Transverse colon (tissue), 4 donors: ENCODE measurements at regions not wholly inside any gene's neighbourhood (a gene's known extent, or its start where the extent isn't known, plus 50 kb on each side); places are given as distances from the start of the nearest gene placed in this dataset.

Experiments
- CTCF ChIP-seq, 5 experiments: fragments of 200-600 bp in 3 of 5; fragments of 450-650 bp in 2 of 5; sonication (generic) in 3 of 5; IDR thresholded peaks; 1 replicate in 2 of 5; 2 replicates in 3 of 5; pipeline ENCODE4 v1.5.1; 2016 to 2017; ENCODE audit warnings: antibody characterized with exemption in 5 of 5, inconsistent platforms in 3 of 5, mild to moderate bottlenecking in 2 of 5, moderate library complexity in 1 of 5
- EP300 ChIP-seq: sonication (generic); formaldehyde crosslinking; IDR thresholded peaks from one replicate; pipeline ENCODE4 v1.6.1; 2017; ENCODE audit warnings: antibody characterized with exemption, low read depth
- POLR2A ChIP-seq: fragments of 450-650 bp; IDR thresholded peaks from one replicate; pipeline ENCODE4 v1.6.1; 2016; ENCODE audit warnings: antibody characterized with exemption, mild to moderate bottlenecking, moderate library complexity
- POLR2AphosphoS5 ChIP-seq, 3 donors: sonication (generic); formaldehyde crosslinking; IDR thresholded peaks; one replicate each; pipeline ENCODE4 v1.6.1; 2016; ENCODE audit warnings: antibody characterized with exemption in 3 of 3

- TF ChIP-seq POLR2AphosphoS5 (IDR thresholded peaks at IDR 0.05): no peak
- TF ChIP-seq CTCF (IDR thresholded peaks at IDR 0.05): no peak
- TF ChIP-seq POLR2A: no peak
- TF ChIP-seq EP300: no peak
Observed at GRCh38 chr20:60649541-60649940, 602.5 kb upstream of the CDH4 start.
